ENCODE measurements at regions not wholly inside any gene's neighbourhood (a gene's known extent, or its start where the extent isn't known, plus 50 kb on each side); places are given as distances from the start of the nearest gene placed in this dataset.

DNA sequence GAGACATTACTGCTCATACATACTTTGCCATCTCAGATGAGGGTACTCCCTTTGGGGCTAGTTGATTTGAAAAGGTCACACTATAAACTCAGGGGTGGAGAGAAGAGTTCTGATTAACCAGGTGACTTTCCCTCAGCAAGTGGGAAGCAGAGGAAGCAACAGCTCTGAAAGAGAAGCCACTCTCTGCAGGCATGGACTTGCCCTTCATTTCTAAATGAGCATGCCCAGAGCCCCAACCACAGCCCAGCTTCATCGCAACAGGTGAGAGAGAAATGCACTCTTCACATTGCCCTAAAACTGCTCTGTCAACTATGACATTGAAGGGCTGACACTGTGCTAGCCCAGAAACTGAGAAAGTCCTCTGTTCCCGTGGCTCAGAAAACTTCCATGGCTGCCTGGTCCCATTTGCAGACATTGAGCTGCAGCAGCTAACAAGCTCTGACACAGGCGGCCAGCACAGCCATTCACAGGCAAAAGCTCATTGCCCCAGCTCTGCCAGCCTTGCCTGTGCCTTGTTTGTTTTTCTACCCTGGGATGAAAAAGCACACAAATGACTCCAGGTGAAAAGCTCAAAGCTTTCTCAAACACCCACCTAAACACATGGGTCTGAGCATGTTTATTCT, 419.8 kb upstream of the DYNLRB2 start:
- no TSS peak for BruUV-seq (replicated peaks)
- ChIA-PET CTCF (no interaction called here), POLR2A (ENCODE audit: unreplicated experiment) (no interaction called here)
- TF ChIP-seq, protein P1, sequence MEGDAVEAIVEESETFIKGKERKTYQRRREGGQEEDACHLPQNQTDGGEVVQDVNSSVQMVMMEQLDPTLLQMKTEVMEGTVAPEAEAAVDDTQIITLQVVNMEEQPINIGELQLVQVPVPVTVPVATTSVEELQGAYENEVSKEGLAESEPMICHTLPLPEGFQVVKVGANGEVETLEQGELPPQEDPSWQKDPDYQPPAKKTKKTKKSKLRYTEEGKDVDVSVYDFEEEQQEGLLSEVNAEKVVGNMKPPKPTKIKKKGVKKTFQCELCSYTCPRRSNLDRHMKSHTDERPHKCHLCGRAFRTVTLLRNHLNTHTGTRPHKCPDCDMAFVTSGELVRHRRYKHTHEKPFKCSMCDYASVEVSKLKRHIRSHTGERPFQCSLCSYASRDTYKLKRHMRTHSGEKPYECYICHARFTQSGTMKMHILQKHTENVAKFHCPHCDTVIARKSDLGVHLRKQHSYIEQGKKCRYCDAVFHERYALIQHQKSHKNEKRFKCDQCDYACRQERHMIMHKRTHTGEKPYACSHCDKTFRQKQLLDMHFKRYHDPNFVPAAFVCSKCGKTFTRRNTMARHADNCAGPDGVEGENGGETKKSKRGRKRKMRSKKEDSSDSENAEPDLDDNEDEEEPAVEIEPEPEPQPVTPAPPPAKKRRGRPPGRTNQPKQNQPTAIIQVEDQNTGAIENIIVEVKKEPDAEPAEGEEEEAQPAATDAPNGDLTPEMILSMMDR (conservative IDR thresholded peaks at IDR 0.05; ENCODE audit: low read depth, low read length) = no peak
- TF ChIP-seq EZH2 (IDR thresholded peaks at IDR 0.05; ENCODE audit: low read length, unreplicated experiment) (no peak), EZH2phosphoT487 (IDR thresholded peaks at IDR 0.05; ENCODE audit: borderline replicate concordance, low read length) (no peak)
- no peaks in the 10 kb centered on the region for H3F3A ChIP-seq (ENCODE audit: low read length, unreplicated experiment)
- no peaks in the 10 kb centered on the region for H4K20me1 ChIP-seq (ENCODE audit: low read length)
- H3K4me2 ChIP-seq (ENCODE audit: low read length) = no peak overlapping the region
- H3K36me3 ChIP-seq (ENCODE audit: low read depth, low read length) = no peaks in the 10 kb centered on the region
- DNase-seq (no peak), ATAC-seq (no peak)
- no peak overlapping the region for H3K4me3 ChIP-seq (ENCODE audit: low read length)
- intact Hi-C loops (cut with micrococcal nuclease) = no loop called here
- H2AFZ ChIP-seq (ENCODE audit: low read length) = no peak overlapping the region
- H3K9ac ChIP-seq (ENCODE audit: low read length) = no peak overlapping the region
- H3K27me3 ChIP-seq (ENCODE audit: low read length) = no peaks in the 10 kb centered on the region
- no peaks in the 10 kb centered on the region for H3K9me2 ChIP-seq (replicated peaks; ENCODE audit: low read length)
- H3K27ac ChIP-seq (ENCODE audit: low read length) = no peak overlapping the region
- no peaks in the 10 kb centered on the region for H3K79me2 ChIP-seq (ENCODE audit: low read length)
- no peaks in the 10 kb centered on the region for H3K9me3 ChIP-seq (ENCODE audit: low read length)
- H3K4me1 ChIP-seq (ENCODE audit: insufficient read depth, low read length) = no peaks in the 10 kb centered on the region

DNA sequence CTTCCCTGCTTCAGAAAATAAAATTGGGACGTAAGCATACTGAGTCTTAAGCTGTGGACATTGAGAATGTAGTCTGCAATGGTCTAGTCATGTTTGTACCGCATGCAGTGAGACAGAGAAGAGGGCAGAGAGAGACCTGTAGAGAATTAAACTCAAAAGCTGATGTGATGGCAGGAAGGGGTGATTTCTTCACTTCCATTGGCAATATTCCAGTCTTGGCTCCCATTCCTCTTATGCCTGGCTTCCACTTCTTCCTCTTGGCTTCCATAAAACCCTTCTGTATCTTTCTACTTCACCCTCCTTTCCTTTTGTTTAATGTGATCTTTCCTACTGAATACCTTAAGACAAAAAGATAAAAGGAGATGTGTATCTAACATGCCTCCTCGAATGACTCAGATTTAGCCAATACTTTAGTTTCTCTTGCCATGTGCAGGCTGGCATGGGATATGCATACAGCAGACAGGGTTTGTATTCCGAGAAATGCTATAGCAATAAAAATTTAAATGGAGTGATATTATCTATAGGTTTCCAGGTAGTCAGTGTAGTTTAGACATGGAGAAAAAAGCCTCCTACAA, 423.1 kb upstream of the DYNLRB2 start:
- Histone ChIP-seq H3K4me1 (ENCODE audit: insufficient read depth, low read length) (no peaks in the 10 kb centered on the region), H3K27ac (ENCODE audit: low read length) (no peak overlapping the region), H3K4me3 (ENCODE audit: low read length) (no peak overlapping the region), H3K9me2 (replicated peaks; ENCODE audit: low read length) (no peaks in the 10 kb centered on the region), H3K36me3 (ENCODE audit: low read depth, low read length) (no peaks in the 10 kb centered on the region), H3K4me2 (ENCODE audit: low read length) (no peak overlapping the region), H3K9ac (ENCODE audit: low read length) (no peak overlapping the region), H2AFZ (ENCODE audit: low read length) (no peak overlapping the region), H3K79me2 (ENCODE audit: low read length) (no peaks in the 10 kb centered on the region), H3K9me3 (ENCODE audit: low read length) (no peaks in the 10 kb centered on the region), H3K27me3 (ENCODE audit: low read length) (no peaks in the 10 kb centered on the region), H3F3A (ENCODE audit: low read length, unreplicated experiment) (no peaks in the 10 kb centered on the region), H4K20me1 (ENCODE audit: low read length) (no peaks in the 10 kb centered on the region)
- ChIA-PET POLR2A (ENCODE audit: unreplicated experiment) (no interaction called here), CTCF (no interaction called here)
- DNase-seq = no peak
- intact Hi-C loops (cut with micrococcal nuclease) = no loop called here
- TF ChIP-seq, protein P1 (conservative IDR thresholded peaks at IDR 0.05; ENCODE audit: low read depth, low read length) = no peak
- no peak for TF ChIP-seq EZH2phosphoT487 (IDR thresholded peaks at IDR 0.05; ENCODE audit: borderline replicate concordance, low read length)
- no peak for TF ChIP-seq EZH2 (IDR thresholded peaks at IDR 0.05; ENCODE audit: low read length, unreplicated experiment)
- BruUV-seq (replicated peaks) = no TSS peak
- no peak for ATAC-seq

DNA sequence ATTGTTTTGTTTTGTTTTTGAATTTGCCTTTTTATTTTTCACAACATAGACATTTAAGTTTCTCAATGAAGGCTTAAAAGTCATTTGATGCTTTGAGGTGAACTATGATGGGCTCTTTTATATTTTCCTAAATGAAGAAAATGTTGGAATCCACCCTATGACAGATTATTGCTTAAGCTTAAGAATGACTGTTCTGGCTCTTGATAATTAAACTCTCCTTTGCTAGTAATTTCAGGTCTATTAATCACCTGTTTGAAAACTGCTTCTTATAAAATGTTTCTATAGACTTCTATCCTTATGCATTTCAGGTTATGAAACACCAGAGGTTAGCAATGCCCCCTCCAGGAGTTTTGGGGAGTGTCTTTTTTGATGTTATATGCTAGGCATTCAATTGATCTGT, 424.1 kb upstream of the DYNLRB2 start:
- ChIA-PET CTCF (no interaction called here), POLR2A (ENCODE audit: unreplicated experiment) (no interaction called here)
- ATAC-seq (no peak), DNase-seq (no peak)
- TF ChIP-seq EZH2 (IDR thresholded peaks at IDR 0.05; ENCODE audit: low read length, unreplicated experiment) = no peak
- no peak for TF ChIP-seq EZH2phosphoT487 (IDR thresholded peaks at IDR 0.05; ENCODE audit: borderline replicate concordance, low read length)
- TF ChIP-seq, protein P1 (conservative IDR thresholded peaks at IDR 0.05; ENCODE audit: low read depth, low read length) = no peak
- Histone ChIP-seq H3K9ac (ENCODE audit: low read length) (no peak overlapping the region), H4K20me1 (ENCODE audit: low read length) (no peaks in the 10 kb centered on the region), H3K36me3 (ENCODE audit: low read depth, low read length) (no peaks in the 10 kb centered on the region), H3K4me2 (ENCODE audit: low read length) (no peak overlapping the region), H3K79me2 (ENCODE audit: low read length) (no peaks in the 10 kb centered on the region), H2AFZ (ENCODE audit: low read length) (no peak overlapping the region), H3K27me3 (ENCODE audit: low read length) (no peaks in the 10 kb centered on the region), H3F3A (ENCODE audit: low read length, unreplicated experiment) (no peaks in the 10 kb centered on the region), H3K9me2 (replicated peaks; ENCODE audit: low read length) (no peaks in the 10 kb centered on the region), H3K4me1 (ENCODE audit: insufficient read depth, low read length) (no peaks in the 10 kb centered on the region), H3K4me3 (ENCODE audit: low read length) (no peak overlapping the region), H3K27ac (ENCODE audit: low read length) (no peak overlapping the region), H3K9me3 (ENCODE audit: low read length) (no peaks in the 10 kb centered on the region)
- BruUV-seq (replicated peaks) = no TSS peak
- intact Hi-C loops (cut with micrococcal nuclease) = no loop called here

Measured in PC-3 (cell line).